ENCODE measurements at regions not wholly inside any gene's neighbourhood (a gene's known extent, or its start where the extent isn't known, plus 50 kb on each side); places are given as distances from the start of the nearest gene placed in this dataset.

GRCh38 chr6:119547024-119547423 is 197.5 kb upstream of the MAN1A1 start:
- POLR2A ChIA-PET (ENCODE audit: partially characterized antibody): no interaction called here
- H3K23me2 ChIP-seq (ENCODE audit: low read depth, low read length): no peaks in the 10 kb centered on the region
- H3K79me1 ChIP-seq (ENCODE audit: low read depth, low read length): no peaks in the 10 kb centered on the region
- H2AFZ ChIP-seq (ENCODE audit: low read length): no peak overlapping the region
- no peaks in the 10 kb centered on the region for H3K79me2 ChIP-seq (ENCODE audit: control insufficient read depth in 1 of 2, insufficient read depth in 2 of 2, low read length in 2 of 2)
- H3K4ac ChIP-seq (replicated peaks; ENCODE audit: insufficient read length, low read depth, low read length): no peak overlapping the region
- WGBS, 2 experiments (ENCODE audit: extremely low coverage in 1 of 2, insufficient coverage in 1 of 2, insufficient read length in 1 of 2, insufficient replicate concordance in 2 of 2, low coverage in 1 of 2, low lambda C conversion rate in 2 of 2, missing lambda C conversion rate in 1 of 2): 85% methylated on average over 3 of the region's 3 CpGs; no CpG with 5 or more reads in 1 of the 2 experiments
- H2BK12ac ChIP-seq (ENCODE audit: low read depth, low read length): no peak overlapping the region
- H3K14ac ChIP-seq (ENCODE audit: insufficient read length): no peak overlapping the region
- H3K4me2 ChIP-seq (ENCODE audit: insufficient read depth in 1 of 2, low read depth in 2 of 2, low read length in 2 of 2): no peak overlapping the region
- peaks cover 0 to 5% (median 0%) of the 10 kb centered on the region in 4 experiments; a peak in 3 of 7 replicates for H3K4me1 ChIP-seq (replicated peaks in 1 of 4; ENCODE audit: control insufficient read depth in 3 of 4, insufficient read depth in 4 of 4, low read length in 3 of 4)
- no peak overlapping the region for H2BK5ac ChIP-seq (ENCODE audit: low read depth, low read length)
- H4K8ac ChIP-seq (ENCODE audit: extremely low read depth, insufficient read depth, low read length): no peak overlapping the region
- TF ChIP-seq BCL11A (IDR thresholded peaks at IDR 0.05; ENCODE audit: low read depth in 2 of 2, low read length in 2 of 2) (no peak), RBBP5 (IDR thresholded peaks at IDR 0.05; ENCODE audit: borderline replicate concordance, low read depth, low read length) (no peak), TEAD4 (IDR thresholded peaks at IDR 0.05; ENCODE audit: low read depth, low read length) (no peak), SP2 (IDR thresholded peaks at IDR 0.05; ENCODE audit: low read length) (no peak), NRF1 (IDR thresholded peaks at IDR 0.05; ENCODE audit: low read depth, low read length) (no peak), SIN3A (conservative IDR thresholded peaks at IDR 0.05 in 1 of 2, IDR thresholded peaks at IDR 0.05 in 1 of 2; ENCODE audit: low read depth in 1 of 2, low read length in 2 of 2) (no peak), SAP30 (IDR thresholded peaks at IDR 0.05; ENCODE audit: insufficient read depth, insufficient replicate concordance, low read length) (no peak), POLR2A (IDR thresholded peaks at IDR 0.05; ENCODE audit: control extremely low read depth in 1 of 2, low read depth in 2 of 2, low read length in 2 of 2) (no peak), KDM4A (IDR thresholded peaks at IDR 0.05; ENCODE audit: low read depth, low read length, severe bottlenecking) (no peak)
- H2BK20ac ChIP-seq (ENCODE audit: low read length): no peak overlapping the region
- no peaks in the 10 kb centered on the region for H3K9me3 ChIP-seq (ENCODE audit: insufficient read depth in 2 of 2, low read depth in 1 of 2, low read length in 1 of 2)
- no peak overlapping the region for H4K5ac ChIP-seq (ENCODE audit: insufficient read length, low read depth, low read length)
- no peak overlapping the region for H3K23ac ChIP-seq (ENCODE audit: insufficient read length)
- DNase-seq (ENCODE audit: low read depth in 1 of 2, low spot score in 2 of 2): no peak
- no peaks in the 10 kb centered on the region for H3K27me3 ChIP-seq (replicated peaks in 1 of 4; ENCODE audit: control insufficient read depth in 3 of 4, extremely low read depth in 1 of 4, insufficient read depth in 3 of 4, low read length in 3 of 4)
- H2AK5ac ChIP-seq (ENCODE audit: low read depth, low read length): no peak overlapping the region
- no peaks in the 10 kb centered on the region for H3K36me3 ChIP-seq (ENCODE audit: control insufficient read depth in 2 of 4, insufficient read depth in 4 of 4, low read length in 3 of 4)
- CTCF ChIA-PET (ENCODE audit: partially characterized antibody): no interaction called here
- no peak for FAIRE-seq
- no peaks in the 10 kb centered on the region for H4K20me1 ChIP-seq (replicated peaks in 1 of 2; ENCODE audit: control insufficient read depth in 1 of 2, insufficient read depth in 2 of 2, low read length in 2 of 2)
- no peak overlapping the region for H3K4me3 ChIP-seq (ENCODE audit: extremely low read depth in 1 of 4, insufficient read depth in 2 of 4, low read depth in 3 of 4, low read length in 4 of 4)
- no peak overlapping the region for H3K56ac ChIP-seq (replicated peaks; ENCODE audit: insufficient read length, low read depth, low read length)
- no peak overlapping the region for H4K91ac ChIP-seq (replicated peaks; ENCODE audit: insufficient read length, low read length)
- no peak overlapping the region for H3K27ac ChIP-seq (ENCODE audit: low read depth, low read length)
- H3K9ac ChIP-seq (replicated peaks in 1 of 4; ENCODE audit: extremely low read depth in 1 of 4, low read depth in 3 of 4, low read length in 3 of 4): no peak overlapping the region
- H3K18ac ChIP-seq (ENCODE audit: extremely low read depth, low read length): no peak overlapping the region
- no peak overlapping the region for H2BK120ac ChIP-seq (replicated peaks; ENCODE audit: low read depth, low read length)
- H2BK15ac ChIP-seq (ENCODE audit: low read length): no peak overlapping the region
